K562 (cell line): ENCODE measurements at regions not wholly inside any gene's neighbourhood (a gene's known extent, or its start where the extent isn't known, plus 50 kb on each side); places are given as distances from the start of the nearest gene placed in this dataset.

ENCODE experiments used
- C11orf30 ChIP-seq: fragments of 450-650 bp; IDR thresholded peaks from 2 replicates; pipeline ENCODE4 v1.6.1; 2016; ENCODE audit warnings: low read depth, mild to moderate bottlenecking
- HDAC3 ChIP-seq: fragments of 450-650 bp; IDR thresholded peaks from 2 replicates; pipeline ENCODE4 v1.6.1; 2018; ENCODE audit warnings: borderline replicate concordance, mild to moderate bottlenecking, moderate library complexity; ENCODE audit not compliant: partially characterized antibody
- MAFF ChIP-seq: IDR thresholded peaks from 2 replicates; pipeline ENCODE4 v1.6.1; 2012; ENCODE audit warnings: low read length, improper control_type of control experiment
- MAFG ChIP-seq: fragments of 450-650 bp; conservative IDR thresholded peaks from 2 replicates; pipeline ENCODE4 v1.6.1; 2016; ENCODE audit warnings: missing genetic modification characterization, missing compliant biosample characterization
- MTF1 ChIP-seq: fragments of 250-450 bp; sonication (Bioruptor Pico); IDR thresholded peaks from 2 replicates; pipeline ENCODE4 v1.9.0; 2021; ENCODE audit warnings: moderate library complexity, mild to moderate bottlenecking, inconsistent platforms, borderline replicate concordance
- NCOA1 ChIP-seq: fragments of 450-650 bp; IDR thresholded peaks from 2 replicates; pipeline ENCODE4 v1.6.1; 2016; ENCODE audit warnings: low read depth
- NFIX ChIP-seq: fragments of 250-450 bp; sonication (Bioruptor Pico); IDR thresholded peaks from 2 replicates; pipeline ENCODE4 v1.4.0; 2020; ENCODE audit warnings: low read depth, mild to moderate bottlenecking, moderate library complexity
- NR2C2 ChIP-seq, 2 experiments: fragments of 200-800 bp in 1 of 2; sonication (Bioruptor generic) in 1 of 2; sonication (generic) in 1 of 2; formaldehyde crosslinking in 1 of 2; IDR thresholded peaks; 2 replicates each; pipeline versions ENCODE4 v1.6.1 to v1.8.0; 2016 to 2022; ENCODE audit warnings: mild to moderate bottlenecking in 1 of 2, missing compliant biosample characterization in 1 of 2, missing genetic modification characterization in 1 of 2, missing genetic modification reagents in 1 of 2
- NR2F6 ChIP-seq: fragments of 450-650 bp; formaldehyde crosslinking; IDR thresholded peaks from 2 replicates; pipeline ENCODE4 v1.4.0; 2020; ENCODE audit warnings: mild to moderate bottlenecking
- RFX1 ChIP-seq: fragments of 450-650 bp; IDR thresholded peaks from 2 replicates; pipeline ENCODE4 v1.6.1; 2016; ENCODE audit warnings: mild to moderate bottlenecking, moderate library complexity
- SMARCA4 ChIP-seq: fragments of 450-650 bp; IDR thresholded peaks from 2 replicates; pipeline ENCODE4 v1.6.1; 2016
- TAF7 ChIP-seq: fragments of 450-650 bp; IDR thresholded peaks from 2 replicates; pipeline ENCODE4 v1.6.1; 2016; ENCODE audit warnings: missing genetic modification characterization, missing compliant biosample characterization
- ZNF311 ChIP-seq: fragments of 250-450 bp; sonication (Bioruptor Pico); IDR thresholded peaks from 2 replicates; pipeline ENCODE4 v1.4.0; 2020; ENCODE audit warnings: mild to moderate bottlenecking, moderate library complexity
- ZNF316 ChIP-seq: fragments of 450-650 bp; IDR thresholded peaks from 2 replicates; pipeline ENCODE4 v1.6.1; 2016
- TF ChIP-seq, protein P1 (sequence below): fragments of 150-350 bp; conservative IDR thresholded peaks from 2 replicates; pipeline ENCODE4 v1.6.1; 2014; ENCODE audit warnings: low read length
- TF ChIP-seq, protein P2 (sequence below), 2 experiments: fragments of 450-650 bp; IDR thresholded peaks; 2 replicates each; pipeline ENCODE4 v1.6.1; 2016; ENCODE audit warnings: mild to moderate bottlenecking in 2 of 2, borderline replicate concordance in 1 of 2, low read depth in 1 of 2, moderate library complexity in 1 of 2
- TF ChIP-seq, protein P3 (sequence below): sonication (generic); formaldehyde crosslinking; IDR thresholded peaks from 2 replicates; pipeline ENCODE4 v1.8.1; 2023; ENCODE audit warnings: mild to moderate bottlenecking, missing genetic modification reagents

DNA sequence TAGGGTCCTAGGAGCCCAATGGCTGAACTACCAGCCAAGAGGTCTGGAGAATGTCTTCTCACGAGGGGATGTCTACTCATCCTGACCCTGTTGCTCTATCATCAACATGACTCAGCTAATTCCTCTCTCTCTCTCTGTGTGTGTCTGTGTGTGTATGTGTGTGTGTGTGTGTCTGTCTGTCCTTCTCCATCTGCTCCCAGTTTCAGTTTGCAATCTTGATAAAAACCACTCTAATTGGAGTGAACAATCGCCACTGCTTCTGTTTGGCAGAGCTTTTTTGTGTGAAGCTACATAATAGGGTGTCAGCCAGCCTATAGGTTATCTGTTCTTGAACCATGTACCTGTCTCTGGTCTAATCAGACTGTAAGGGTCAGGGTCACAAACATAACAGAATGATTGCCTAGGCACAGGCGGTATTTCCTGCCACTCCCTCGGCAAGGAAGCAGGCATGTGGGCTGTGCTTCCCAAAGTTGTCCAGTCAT, 219.8 kb downstream of the SH3BP4 start (continued):
- TF ChIP-seq NR2C2 (CRISPR knock-in tag; IDR thresholded peaks at IDR 0.05) = no peak
- peak; percentile 45; the same call in 1 of the 2 replicates for TF ChIP-seq NR2C2 (tag; IDR thresholded peaks at IDR 0.05)
- TF ChIP-seq, protein P1, sequence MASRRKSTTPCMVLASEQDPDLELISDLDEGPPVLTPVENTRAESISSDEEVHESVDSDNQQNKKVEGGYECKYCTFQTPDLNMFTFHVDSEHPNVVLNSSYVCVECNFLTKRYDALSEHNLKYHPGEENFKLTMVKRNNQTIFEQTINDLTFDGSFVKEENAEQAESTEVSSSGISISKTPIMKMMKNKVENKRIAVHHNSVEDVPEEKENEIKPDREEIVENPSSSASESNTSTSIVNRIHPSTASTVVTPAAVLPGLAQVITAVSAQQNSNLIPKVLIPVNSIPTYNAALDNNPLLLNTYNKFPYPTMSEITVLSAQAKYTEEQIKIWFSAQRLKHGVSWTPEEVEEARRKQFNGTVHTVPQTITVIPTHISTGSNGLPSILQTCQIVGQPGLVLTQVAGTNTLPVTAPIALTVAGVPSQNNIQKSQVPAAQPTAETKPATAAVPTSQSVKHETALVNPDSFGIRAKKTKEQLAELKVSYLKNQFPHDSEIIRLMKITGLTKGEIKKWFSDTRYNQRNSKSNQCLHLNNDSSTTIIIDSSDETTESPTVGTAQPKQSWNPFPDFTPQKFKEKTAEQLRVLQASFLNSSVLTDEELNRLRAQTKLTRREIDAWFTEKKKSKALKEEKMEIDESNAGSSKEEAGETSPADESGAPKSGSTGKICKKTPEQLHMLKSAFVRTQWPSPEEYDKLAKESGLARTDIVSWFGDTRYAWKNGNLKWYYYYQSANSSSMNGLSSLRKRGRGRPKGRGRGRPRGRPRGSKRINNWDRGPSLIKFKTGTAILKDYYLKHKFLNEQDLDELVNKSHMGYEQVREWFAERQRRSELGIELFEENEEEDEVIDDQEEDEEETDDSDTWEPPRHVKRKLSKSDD = no peak
- TF ChIP-seq NR2F6 (CRISPR knock-in tag) = no peak
- no peak for TF ChIP-seq TAF7
- TF ChIP-seq NFIX (CRISPR knock-in tag) = no peak
- no peak for TF ChIP-seq MTF1 (CRISPR knock-in tag)
- TF ChIP-seq MAFG (tag) = peak; percentile 99
- TF ChIP-seq MAFF = peak; percentile 76; the same call in 1 of the 2 replicates
- peak; percentile 94 for TF ChIP-seq ZNF316
- TF ChIP-seq RFX1 = 0 out of 2 replicates have a peak, but pooled peaks have one; percentile 0
- TF ChIP-seq, protein P2, sequence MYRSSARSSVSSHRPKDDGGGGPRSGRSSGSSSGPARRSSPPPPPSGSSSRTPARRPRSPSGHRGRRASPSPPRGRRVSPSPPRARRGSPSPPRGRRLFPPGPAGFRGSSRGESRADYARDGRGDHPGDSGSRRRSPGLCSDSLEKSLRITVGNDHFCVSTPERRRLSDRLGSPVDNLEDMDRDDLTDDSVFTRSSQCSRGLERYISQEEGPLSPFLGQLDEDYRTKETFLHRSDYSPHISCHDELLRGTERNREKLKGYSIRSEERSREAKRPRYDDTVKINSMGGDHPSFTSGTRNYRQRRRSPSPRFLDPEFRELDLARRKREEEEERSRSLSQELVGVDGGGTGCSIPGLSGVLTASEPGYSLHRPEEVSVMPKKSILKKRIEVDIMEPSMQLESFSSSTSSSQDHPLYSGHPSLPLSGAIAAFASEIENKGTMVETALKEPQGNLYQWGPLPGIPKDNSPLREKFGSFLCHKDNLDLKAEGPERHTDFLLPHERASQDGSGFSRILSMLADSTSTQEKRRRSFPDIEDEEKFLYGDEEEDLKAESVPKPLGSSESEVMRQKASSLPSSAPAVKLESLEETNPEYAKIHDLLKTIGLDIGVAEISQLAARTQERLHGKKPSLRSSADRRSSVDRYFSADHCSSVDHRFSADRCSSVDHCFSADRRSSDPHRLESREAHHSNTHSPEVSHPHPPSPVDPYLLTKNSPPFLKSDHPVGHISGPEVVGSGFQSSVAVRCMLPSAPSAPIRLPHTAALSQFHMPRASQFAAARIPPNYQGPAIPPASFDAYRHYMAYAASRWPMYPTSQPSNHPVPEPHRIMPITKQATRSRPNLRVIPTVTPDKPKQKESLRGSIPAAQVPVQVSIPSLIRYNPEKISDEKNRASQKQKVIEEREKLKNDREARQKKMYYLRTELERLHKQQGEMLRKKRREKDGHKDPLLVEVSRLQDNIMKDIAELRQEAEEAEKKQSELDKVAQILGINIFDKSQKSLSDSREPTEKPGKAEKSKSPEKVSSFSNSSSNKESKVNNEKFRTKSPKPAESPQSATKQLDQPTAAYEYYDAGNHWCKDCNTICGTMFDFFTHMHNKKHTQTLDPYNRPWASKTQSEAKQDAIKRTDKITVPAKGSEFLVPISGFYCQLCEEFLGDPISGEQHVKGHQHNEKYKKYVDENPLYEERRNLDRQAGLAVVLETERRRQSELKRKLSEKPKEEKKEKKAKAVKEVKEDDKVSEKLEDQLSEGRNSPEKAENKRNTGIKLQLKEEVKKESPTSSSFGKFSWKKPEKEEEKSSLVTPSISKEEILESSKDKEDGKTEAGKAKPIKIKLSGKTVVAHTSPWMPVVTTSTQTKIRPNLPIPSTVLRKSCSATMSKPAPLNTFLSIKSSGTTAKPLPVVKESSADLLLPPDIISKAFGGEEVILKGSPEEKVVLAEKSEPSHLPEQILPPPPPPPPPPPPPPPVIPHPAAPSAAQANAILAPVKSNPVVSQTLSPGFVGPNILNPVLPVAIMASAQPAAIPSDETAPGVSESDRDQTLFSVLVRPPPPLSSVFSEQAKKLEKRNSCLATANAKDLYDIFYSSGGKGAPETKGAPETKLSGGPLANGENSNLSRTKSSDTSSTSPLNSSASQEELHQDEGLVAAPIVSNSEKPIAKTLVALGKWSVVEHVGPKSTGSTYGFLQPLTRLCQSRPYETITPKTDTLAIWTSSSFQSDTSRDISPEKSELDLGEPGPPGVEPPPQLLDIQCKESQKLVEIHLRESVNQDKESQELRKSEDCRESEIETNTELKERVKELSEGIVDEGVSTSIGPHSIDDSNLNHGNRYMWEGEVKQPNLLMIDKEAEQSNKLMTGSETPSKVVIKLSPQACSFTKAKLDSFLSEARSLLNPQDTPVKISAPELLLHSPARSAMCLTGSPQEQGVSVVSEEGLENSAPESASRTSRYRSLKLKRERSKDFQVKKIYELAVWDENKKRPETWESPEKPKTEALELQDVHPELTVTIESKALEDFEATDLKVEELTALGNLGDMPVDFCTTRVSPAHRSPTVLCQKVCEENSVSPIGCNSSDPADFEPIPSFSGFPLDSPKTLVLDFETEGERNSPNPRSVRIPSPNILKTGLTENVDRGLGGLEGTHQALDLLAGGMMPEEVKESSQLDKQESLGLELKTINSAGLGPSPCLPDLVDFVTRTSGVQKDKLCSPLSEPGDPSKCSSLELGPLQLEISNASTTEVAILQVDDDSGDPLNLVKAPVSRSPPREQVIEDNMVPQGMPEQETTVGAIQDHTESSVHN (IDR thresholded peaks at IDR 0.05; ENCODE audit: borderline replicate concordance in 1 of 2, low read depth in 1 of 2) = 0 out of 4 replicates have a peak, but pooled peaks of 1 of the 2 experiments have one; percentile 53
- peak; percentile 52; the same call in 1 of the 2 replicates for TF ChIP-seq SMARCA4
- no peak for TF ChIP-seq HDAC3
- TF ChIP-seq, protein P3, sequence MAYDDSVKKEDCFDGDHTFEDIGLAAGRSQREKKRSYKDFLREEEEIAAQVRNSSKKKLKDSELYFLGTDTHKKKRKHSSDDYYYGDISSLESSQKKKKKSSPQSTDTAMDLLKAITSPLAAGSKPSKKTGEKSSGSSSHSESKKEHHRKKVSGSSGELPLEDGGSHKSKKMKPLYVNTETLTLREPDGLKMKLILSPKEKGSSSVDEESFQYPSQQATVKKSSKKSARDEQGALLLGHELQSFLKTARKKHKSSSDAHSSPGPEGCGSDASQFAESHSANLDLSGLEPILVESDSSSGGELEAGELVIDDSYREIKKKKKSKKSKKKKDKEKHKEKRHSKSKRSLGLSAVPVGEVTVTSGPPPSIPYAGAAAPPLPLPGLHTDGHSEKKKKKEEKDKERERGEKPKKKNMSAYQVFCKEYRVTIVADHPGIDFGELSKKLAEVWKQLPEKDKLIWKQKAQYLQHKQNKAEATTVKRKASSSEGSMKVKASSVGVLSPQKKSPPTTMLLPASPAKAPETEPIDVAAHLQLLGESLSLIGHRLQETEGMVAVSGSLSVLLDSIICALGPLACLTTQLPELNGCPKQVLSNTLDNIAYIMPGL (CRISPR knock-in tag) = no peak
- no peak for TF ChIP-seq NCOA1
- TF ChIP-seq ZNF311 (CRISPR knock-in tag) = no peak
- peak; percentile 84 for TF ChIP-seq C11orf30
